ENCODE measurements at regions not wholly inside any gene's neighbourhood (a gene's known extent, or its start where the extent isn't known, plus 50 kb on each side); places are given as distances from the start of the nearest gene placed in this dataset.
A peak's percentile ranks its signal among the peaks of the same experiment; 100 is the strongest.
"Not testable (repeated sequence)": the region's sequence is repeated elsewhere in the genome, so short reads cannot be mapped to it uniquely, and the experiment has no call there.

GRCh38 chr4:102210806-102211205 lies 134.5 kb downstream of the SLC39A8 start:
- not testable (repeated sequence) for DNase-seq

- not testable (repeated sequence) for DNase-seq
Measured at GRCh38 chr4:102204634-102205033, 140.6 kb downstream of the SLC39A8 start.

GRCh38 chr4:102196221-102196620 lies 149.1 kb downstream of the SLC39A8 start:
- DNase-seq, result peak; percentile 61

- DNase-seq, result no peak
Measured at GRCh38 chr4:102193145-102193544, 152.1 kb downstream of the SLC39A8 start.

GRCh38 chr4:102180046-102180445 lies 165.2 kb downstream of the SLC39A8 start:
- no peak for DNase-seq

GRCh38 chr4:102174719-102175189 lies 170.5 kb downstream of the SLC39A8 start:
- DNase-seq, result peak; percentile 49

- no peak for DNase-seq
Measured at GRCh38 chr4:102172341-102172740, 172.9 kb downstream of the SLC39A8 start.

- DNase-seq, result no peak
Measured at GRCh38 chr4:102170910-102171309, 174.4 kb downstream of the SLC39A8 start.

- no peak for DNase-seq
Measured at GRCh38 chr4:102169345-102169744, 175.9 kb downstream of the SLC39A8 start.

- no peak for DNase-seq
Measured at GRCh38 chr4:102168580-102168979, 176.7 kb downstream of the SLC39A8 start.

GRCh38 chr4:102165584-102165983 lies 179.7 kb downstream of the SLC39A8 start:
- no peak for DNase-seq

GRCh38 chr4:102163404-102164140 lies 181.7 kb downstream of the SLC39A8 start:
- no peak for DNase-seq

- DNase-seq, result no peak
Measured at GRCh38 chr4:102157984-102158383, 187.3 kb downstream of the SLC39A8 start.

- no peak for DNase-seq
Measured at GRCh38 chr4:102153391-102153790, 191.9 kb downstream of the SLC39A8 start.

- no peak for DNase-seq
Measured at GRCh38 chr4:102151696-102152095, 193.6 kb downstream of the SLC39A8 start.

GRCh38 chr4:102143433-102143832 lies 201.8 kb downstream of the SLC39A8 start:
- DNase-seq, result peak; percentile 46

- no peak for DNase-seq
Measured at GRCh38 chr4:102141842-102142241, 203.4 kb downstream of the SLC39A8 start.

GRCh38 chr4:102139932-102140331 lies 205.3 kb downstream of the SLC39A8 start:
- peak; percentile 66 for DNase-seq

GRCh38 chr4:102139132-102139573 lies 206.1 kb downstream of the SLC39A8 start:
- DNase-seq, result peak; percentile 97

- DNase-seq, result peak; percentile 4
Measured at GRCh38 chr4:102137217-102137616, 208.1 kb downstream of the SLC39A8 start.

- DNase-seq, result no peak
Measured at GRCh38 chr4:102129810-102130209, 215.5 kb downstream of the SLC39A8 start.

Data from dermis blood vessel endothelial cell (primary cell).